Fibroblast of upper back skin (primary cell): ENCODE measurements at regions not wholly inside any gene's neighbourhood (a gene's known extent, or its start where the extent isn't known, plus 50 kb on each side); places are given as distances from the start of the nearest gene placed in this dataset.
"Not testable (repeated sequence)": the region's sequence is repeated elsewhere in the genome, so short reads cannot be mapped to it uniquely, and the experiment has no call there.

Source experiments
- DNase-seq: peaks from one replicate; pipeline ENCODE4 v3.0.0-alpha.2; 2013

GRCh38 chr4:9604893-9605190, 160.6 kb downstream of the DEFB131A start:
- not testable (repeated sequence) for DNase-seq

GRCh38 chr4:9608300-9608699, 164.1 kb downstream of the DEFB131A start:
- DNase-seq: no peak

- not testable (repeated sequence) for DNase-seq
These were observed 166.1 kb downstream of the DEFB131A start for GRCh38 chr4:9610321-9610720.

GRCh38 chr4:9611101-9611500, 166.9 kb downstream of the DEFB131A start:
- no peak for DNase-seq

GRCh38 chr4:9636411-9636810, 145.0 kb upstream of the DRD5 start:
- DNase-seq: not testable (repeated sequence)

GRCh38 chr4:9659678-9660077, 121.8 kb upstream of the DRD5 start:
- not testable (repeated sequence) for DNase-seq

GRCh38 chr4:9660955-9661354, 120.5 kb upstream of the DRD5 start:
- not testable (repeated sequence) for DNase-seq

GRCh38 chr4:9670725-9671124, 110.7 kb upstream of the DRD5 start:
- not testable (repeated sequence) for DNase-seq

GRCh38 chr4:9677357-9677756, 104.1 kb upstream of the DRD5 start:
- DNase-seq: not testable (repeated sequence)

- DNase-seq: no peak
These were observed 101.5 kb upstream of the DRD5 start for GRCh38 chr4:9679704-9680478.

GRCh38 chr4:9683174-9683573, 98.3 kb upstream of the DRD5 start:
- not testable (repeated sequence) for DNase-seq

GRCh38 chr4:9685016-9685415, 96.4 kb upstream of the DRD5 start:
- DNase-seq: not testable (repeated sequence)

GRCh38 chr4:9685692-9686091, 95.7 kb upstream of the DRD5 start:
- DNase-seq: no peak

GRCh38 chr4:9690636-9691237, 90.7 kb upstream of the DRD5 start:
- not testable (repeated sequence) for DNase-seq

- DNase-seq: peak; percentile 73
These were observed 90.0 kb upstream of the DRD5 start for GRCh38 chr4:9691238-9692065.

- not testable (repeated sequence) for DNase-seq
These were observed 88.5 kb upstream of the DRD5 start for GRCh38 chr4:9692791-9693491.

- DNase-seq: not testable (repeated sequence)
These were observed 87.0 kb upstream of the DRD5 start for GRCh38 chr4:9694403-9694802.

GRCh38 chr4:9695994-9696393, 85.4 kb upstream of the DRD5 start:
- not testable (repeated sequence) for DNase-seq

GRCh38 chr4:9696561-9696960, 84.9 kb upstream of the DRD5 start:
- not testable (repeated sequence) for DNase-seq

GRCh38 chr4:9702019-9702418, 79.4 kb upstream of the DRD5 start:
- DNase-seq: not testable (repeated sequence)

GRCh38 chr4:9702696-9703095, 78.7 kb upstream of the DRD5 start:
- not testable (repeated sequence) for DNase-seq

- DNase-seq: peak; percentile 3
These were observed 78.0 kb upstream of the DRD5 start for GRCh38 chr4:9703391-9703790.

- DNase-seq: not testable (repeated sequence)
These were observed 77.3 kb upstream of the DRD5 start for GRCh38 chr4:9704126-9704525.
